NCI-H2171 treated with DMSO at 0.1 percent for 48 hours (cell line): ENCODE measurements at regions not wholly inside any gene's neighbourhood (a gene's known extent, or its start where the extent isn't known, plus 50 kb on each side); places are given as distances from the start of the nearest gene placed in this dataset.

Source experiments
- DNase-seq: peaks from one replicate; lab custom pipeline; 2025; lab: John Stamatoyannopoulos, UW

DNA sequence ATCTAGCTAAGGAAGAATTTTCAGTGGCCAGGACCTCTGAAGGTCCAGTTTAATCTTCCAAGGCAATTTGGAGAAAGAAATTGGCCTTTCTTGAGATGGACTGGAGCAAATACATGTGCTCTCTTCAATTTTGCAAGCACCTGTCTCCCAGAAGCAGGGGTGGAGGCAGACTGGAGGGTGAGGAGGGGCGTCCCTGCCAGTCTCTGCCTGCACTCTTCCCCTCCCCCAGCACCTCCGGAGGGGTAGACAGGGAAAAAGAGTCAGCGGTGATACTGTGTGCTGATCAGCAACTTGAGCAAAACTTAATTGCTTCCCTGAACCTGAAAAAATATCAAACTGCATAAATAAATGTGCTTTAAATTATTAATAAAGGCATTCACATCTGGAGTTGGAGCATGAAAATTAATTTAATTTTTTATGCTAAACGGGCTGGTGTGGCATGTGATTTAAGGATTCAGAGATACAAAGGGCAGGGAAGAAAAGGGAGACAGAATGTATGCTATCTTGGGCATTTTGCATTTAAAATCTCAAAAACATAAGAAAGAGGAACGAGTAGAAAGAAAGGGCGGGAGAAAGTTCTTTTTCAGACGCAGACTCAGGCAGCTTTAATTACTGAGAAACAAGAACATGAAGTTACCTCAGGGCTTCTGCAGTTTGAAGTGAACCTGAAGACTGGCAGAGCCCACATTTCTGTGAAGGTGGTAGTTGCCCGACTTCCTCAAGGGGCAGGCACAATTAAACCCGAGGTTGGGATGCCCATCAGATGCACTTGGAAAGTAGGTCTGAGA is 319.7 kb downstream of the UACA start:
- DNase-seq = no peak

DNA sequence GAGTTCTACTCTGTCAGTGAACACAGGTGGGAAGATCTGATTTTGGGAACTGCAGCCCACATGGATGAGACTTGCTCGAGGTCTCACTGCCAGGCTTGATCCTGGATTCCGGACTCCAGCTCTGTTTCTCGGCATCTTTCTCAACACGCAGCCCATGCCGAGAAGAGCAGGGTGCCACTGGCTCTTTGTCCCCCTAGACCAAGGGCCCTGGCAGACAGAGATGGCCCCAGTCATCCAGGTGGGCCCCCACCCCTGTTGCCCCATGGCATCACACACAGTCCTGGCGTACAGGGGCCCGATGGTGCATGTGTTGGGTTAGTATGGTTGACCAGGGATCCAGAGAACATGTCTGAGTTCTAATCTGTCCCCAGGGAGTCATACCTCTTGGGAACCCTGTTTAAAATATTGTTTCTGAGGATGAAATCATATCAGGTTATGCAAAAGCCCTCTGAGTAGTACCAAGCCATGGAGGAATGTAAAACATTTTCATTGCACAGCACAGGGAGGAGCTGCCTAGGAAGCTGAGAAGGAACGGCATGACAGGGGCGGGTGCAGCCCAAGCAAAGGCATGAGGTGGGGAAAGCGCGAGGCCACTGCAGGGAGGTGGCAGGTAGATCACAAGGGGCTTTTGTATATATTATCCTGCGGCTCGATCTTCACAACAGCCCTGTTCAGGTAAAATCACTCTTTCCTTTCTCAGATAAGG is 320.6 kb downstream of the UACA start:
- DNase-seq = no peak

DNA sequence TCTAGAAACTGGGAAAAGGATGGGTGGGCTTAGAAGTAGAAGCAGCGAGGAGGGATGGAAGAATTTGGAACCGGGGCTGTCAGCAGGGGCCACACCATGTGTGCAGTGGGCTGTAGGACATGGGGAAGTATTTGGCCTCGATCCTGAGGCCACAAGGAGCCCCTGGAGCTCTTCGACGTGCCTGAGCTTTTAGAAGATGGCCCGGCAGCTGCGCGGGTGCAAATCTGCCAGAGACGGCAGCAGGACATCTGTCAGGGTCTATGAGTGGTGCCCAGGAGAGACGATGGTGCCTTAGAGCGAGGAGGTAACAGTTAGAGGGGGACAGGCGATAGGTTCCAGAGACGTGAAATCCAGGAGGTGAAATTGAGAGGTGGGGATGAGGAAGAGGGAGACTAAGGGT is 321.1 kb downstream of the UACA start:
- DNase-seq = no peak

DNA sequence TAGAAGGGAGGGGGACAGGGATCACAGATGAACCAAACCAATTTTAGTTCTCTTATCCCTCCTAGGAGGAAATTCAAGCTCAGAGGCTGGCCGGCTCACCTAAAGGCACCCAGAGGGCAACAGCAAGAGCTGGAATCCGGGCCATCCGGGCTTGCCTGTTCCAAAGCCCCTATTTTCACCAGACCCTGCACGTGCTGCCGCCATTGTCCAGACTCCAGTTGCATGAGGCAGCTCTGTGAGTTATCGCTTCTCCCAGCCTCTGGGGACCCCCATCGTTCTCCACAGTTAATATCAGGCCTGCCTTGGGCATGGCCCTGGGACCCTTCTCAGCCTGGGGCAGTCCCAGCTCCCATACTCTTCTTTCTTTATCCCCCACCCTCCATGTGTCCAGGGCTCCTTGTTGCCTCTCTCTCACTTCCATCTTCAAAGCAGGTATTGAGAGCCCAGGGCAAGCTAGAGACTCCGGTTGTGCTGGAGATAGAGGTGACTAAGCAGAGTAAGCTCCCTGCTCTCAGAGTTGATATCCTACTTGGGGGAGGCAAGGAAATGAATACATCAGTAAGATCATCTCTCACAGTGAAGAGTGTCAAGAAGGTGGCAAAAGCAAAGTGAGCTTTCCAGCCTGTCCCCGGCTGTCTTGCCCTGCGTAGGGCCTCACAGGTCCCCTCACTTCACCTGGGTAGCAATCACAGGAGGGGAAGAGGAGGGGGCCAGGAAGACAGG is 322.8 kb downstream of the UACA start:
- DNase-seq = no peak

DNA sequence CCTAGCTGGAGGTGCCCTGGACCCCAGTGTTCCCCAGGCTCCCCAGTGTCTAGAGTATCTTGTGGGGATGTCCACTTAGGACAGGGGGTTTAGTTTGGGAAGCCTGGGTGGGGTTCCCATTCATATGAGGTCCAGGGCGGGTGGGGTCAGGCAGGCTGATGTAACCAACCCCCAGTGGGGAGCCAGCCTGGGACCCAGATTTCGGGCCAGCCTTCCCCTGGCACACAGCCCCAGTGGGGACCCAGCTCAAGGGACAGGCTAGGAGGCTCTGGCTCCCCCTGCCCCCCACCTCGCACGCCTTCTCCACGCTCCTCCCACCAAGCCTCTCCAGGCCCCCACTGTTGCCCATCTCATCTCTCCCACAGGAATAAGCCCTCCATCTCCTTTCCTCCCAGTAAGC is 323.5 kb downstream of the UACA start:
- no peak for DNase-seq

DNA sequence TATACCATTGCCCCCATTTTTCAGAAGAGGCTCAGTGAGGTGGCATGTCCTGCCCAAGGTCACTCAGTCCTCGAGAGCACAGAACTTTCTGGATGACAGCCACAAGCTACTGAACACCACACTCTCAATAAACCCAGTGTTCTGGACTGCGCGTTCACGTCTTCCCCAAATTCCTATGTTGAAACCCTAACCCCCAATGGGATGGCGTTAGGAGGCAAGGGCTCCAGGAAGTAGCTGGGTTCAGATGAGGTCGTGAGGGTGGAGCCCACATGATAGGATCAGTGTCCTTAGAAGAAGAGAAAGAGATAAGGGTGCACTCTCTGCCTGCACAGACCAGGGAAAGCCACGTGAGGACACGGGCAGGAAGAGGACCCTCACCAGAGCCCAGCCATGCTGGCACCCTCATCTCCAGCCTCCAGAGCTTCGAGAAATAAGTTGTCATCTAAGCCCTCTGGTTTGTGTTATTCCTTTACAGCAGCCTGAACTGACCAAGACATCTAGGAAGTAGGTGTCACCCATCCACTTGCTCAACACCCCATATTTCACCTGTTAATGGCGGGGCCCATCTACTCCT is 324.0 kb downstream of the UACA start:
- DNase-seq = no peak

DNA sequence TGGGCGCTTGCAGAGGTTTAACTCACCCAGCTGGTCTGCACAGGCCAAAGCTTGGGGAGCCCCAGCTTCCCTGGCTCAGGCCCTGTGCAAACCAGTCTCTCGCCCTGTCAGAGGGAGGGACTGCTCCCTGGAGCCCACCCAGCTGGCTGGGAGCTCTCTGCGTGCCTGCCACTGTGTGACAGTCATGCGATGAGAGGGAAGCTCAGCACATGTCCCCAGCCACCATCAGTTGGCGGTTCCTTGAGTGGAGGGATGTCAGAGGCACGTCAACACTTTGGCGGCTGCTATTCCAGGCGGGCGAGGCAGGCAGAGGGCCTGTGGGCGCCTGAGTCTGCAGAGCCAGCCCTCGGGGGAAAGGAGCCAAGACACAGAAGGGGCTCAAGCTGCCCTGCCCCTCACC is 324.6 kb downstream of the UACA start:
- no peak for DNase-seq

DNA sequence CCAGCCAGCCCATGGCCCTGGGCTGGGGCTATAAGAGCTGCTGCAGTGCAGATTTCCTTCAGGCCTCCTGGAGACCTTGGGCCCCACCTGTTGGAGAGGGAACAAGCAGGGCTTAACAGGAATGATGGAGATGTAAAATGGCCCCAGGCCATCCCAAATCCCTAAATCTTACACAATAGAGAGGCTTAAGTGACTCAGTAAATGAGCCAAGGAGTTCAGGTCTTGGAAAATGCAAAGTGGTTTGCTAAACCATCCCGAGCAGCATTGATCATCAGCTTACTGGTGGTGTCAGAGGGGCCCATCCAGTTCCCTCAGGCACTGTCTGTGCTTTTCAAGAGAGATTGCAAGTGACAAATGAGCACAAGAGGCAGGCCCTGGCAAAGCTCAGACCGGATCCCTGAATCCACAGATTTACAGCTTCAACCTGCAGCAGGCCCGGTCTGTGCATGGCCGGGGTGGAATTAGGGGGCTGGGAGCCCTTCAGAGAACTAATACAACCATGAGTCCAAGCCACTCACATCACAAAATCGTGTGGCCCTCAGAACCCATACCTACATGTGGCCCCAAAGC is 325.4 kb downstream of the UACA start:
- DNase-seq = no peak

DNA sequence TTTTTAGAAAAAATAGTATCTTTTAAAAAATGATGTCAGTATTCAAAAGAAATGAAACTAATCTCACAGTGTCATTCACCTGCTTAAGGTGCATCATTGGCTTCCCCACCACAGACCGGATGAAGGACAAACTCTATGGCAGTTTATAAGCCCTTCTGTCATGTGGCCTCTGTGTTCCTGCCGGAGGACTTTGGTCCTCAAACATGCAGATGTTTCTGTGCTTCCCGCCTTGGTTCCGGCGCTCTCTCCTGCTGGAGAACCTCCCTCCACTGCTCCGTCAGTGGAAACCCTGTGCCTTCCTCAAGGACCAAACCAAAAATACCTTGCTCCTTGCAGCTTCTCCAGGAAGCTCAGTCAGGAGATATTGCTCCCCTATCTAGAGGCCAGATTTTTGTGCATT is 326.3 kb downstream of the UACA start:
- no peak for DNase-seq

DNA sequence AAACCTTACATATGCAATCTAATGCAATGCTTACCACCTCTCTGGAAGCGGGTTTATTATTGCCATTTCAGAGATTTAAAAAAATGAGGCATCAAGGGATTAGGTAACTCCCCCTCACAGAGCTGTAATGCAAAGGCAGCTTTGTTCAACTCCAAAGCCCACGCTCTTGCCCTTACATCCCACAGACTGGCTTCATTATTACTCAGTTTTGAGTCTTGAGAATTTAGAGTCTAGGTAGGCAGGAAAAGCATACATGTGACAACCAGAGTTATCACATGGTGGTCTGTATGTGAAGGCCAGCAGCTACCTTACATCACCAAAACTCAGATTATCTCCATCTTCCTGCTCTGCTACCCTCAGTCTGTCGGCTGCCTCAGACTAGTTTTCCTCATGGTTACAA is 326.9 kb downstream of the UACA start:
- no peak for DNase-seq

DNA sequence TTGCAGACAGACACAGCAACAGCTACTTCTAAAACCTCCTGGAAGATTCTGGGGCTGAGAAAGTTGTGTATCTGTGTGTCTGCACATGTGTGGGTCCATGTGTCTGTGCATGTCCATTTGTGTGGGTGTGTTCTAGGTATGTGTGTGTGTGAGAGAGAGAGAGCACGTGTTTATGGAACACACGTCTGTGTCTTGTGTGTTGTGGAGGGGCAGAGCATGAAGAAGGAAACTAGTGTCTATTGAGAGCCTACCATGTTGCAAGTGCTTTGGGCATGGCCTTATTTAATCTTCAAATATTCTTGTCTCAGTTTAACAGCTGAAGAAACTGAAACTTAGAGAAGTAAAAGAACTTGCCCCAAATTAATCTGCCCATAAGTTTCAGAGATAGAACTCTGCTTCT is 327.5 kb downstream of the UACA start:
- DNase-seq = no peak

DNA sequence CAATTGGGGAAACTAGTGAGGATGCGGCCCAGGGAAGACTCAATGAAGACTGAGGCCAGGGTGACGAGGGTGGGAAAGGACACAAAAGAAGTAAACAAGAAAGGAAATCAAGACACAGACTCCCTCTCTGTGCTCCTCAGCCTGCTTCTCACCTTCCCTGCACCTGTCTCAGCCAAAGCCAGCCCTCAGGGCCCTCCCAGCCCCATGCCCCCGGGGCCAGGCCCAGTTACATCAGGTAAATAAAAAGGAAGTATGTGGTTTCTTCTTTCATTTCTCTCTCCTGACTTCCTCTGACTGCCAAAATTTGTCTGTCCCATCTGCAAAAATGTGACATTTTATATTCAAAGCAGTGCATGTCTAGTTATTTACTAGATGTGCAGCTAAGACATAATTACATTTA is 328.0 kb downstream of the UACA start:
- DNase-seq = no peak

DNA sequence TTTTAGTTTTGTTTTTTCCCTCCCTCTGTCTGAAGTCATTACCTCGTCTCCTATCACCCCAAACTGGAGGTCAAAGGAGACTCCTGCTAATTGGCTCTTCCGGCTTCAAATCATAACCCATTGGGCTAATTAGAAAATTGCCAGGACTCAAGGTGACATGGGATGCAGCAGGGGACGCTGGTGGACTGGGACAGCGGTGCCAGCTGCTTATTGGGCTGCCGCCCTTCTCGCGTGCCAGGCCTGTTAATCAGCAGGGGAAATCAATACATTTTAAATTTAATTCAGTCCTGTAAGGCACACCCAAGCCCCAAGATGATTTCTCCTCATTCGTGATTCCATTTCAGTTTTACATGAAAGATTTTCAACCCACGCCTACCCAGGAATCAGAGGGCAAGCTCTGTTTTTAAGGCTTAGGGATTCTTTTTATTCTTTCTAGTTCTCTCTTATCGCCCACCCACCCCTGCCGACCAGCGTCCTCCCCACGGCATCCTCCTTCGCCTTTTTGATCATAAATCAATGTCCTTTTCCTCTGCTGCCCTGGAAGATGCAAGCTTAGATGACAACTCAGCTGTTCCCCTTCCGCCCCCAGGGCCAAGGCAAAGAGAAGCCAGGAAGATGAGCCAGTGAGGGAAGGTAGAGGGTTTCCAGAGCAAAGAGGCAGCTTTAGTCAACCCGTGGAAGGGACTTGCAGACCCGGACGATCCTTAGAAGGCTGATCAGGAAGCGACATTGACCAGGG is 329.6 kb downstream of the UACA start:
- no peak for DNase-seq

DNA sequence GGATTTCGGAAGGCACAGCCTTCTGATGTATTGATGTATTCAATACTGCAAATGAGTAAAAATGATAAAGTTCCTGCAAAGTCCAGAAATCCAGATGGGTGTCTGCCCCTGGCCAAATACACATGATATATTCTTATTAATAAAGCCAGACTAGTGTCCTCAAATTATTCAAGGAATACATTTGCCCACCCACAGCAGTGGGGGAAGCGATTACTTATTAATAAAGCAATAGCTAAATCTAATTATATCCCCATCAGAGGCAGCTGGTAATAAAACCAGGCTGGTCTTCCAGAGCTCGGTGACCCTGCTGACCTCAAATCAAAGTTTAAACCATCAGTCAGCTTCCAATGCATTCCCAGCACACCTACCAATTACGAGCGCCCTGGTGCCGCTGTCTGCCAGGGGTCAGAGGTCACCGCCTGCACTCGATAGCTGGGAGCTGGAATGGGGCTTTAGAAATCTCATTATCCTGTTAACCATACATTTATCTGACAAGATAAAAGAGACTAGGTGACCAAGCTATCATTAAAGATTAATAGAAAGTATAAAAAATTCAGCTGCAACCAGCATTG is 330.3 kb downstream of the UACA start:
- no peak for DNase-seq

DNA sequence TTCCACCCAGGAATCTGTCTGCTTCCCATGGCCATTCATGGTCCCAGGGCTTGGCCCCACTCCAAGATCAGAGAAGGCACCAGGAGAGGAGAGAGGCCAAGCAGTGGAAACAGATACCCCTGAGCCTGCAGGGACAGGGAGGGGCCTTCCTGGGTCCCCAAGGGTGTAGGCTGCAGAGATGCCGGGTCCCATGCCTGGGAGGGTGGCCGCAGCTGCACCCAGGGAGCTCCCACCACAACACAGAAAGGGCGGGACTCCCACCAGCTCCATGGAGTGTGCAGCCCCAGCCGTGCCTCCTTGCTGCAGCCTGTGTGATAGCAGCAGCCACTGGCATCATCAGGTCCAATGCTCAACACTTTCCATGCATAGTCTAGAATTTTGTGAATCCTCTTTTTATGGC is 331.5 kb downstream of the UACA start:
- DNase-seq = no peak

DNA sequence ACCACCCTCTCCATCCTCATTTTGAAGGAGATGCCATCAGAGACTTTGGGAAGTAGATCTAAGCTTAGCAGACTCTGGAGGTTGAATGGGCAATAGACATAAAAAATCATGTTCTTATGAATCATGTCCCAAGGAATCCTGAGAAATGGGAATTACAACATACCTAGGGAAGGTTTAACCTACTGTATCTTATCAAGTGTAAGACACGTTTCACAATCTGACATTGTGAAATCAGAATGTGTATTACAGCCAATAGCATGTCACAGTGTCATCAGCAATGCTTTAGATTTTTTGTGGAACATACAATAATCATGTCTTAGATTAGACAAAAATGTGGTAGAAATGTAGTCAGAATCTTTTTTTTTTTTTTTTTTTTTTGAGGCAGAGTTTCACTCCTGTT is 332.4 kb upstream of the TLE3 start:
- no peak for DNase-seq

DNA sequence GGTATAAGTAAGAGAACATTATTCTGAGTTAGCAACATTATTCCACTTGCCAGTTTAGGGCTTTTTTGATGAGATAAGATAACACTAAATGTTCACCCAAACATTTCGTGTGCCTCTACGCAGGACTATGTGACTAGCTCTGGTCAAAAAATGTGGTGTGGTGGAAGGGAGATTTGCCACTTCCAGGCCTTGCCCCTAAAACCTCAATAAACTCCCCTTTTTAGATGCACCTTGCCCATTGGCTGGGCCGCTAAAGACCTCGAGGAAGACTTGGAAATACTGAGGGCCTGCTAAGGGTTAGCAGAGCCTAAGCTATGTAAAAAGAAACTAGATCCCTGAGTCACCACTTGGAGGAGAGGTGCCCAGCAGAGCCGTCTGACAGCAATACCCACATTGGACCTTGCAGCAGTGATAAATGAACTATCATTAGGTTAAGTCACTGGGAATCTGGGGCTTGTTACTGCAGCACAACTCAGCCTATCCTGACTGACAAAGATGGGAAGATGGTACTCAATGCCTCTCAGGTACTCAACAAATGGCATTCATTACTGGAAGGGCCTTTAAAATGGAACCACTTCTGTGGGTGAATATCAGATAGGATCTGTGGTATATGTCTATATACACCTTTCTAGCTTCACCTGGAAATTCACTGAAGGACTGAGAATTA is 331.5 kb upstream of the TLE3 start:
- no peak for DNase-seq

DNA sequence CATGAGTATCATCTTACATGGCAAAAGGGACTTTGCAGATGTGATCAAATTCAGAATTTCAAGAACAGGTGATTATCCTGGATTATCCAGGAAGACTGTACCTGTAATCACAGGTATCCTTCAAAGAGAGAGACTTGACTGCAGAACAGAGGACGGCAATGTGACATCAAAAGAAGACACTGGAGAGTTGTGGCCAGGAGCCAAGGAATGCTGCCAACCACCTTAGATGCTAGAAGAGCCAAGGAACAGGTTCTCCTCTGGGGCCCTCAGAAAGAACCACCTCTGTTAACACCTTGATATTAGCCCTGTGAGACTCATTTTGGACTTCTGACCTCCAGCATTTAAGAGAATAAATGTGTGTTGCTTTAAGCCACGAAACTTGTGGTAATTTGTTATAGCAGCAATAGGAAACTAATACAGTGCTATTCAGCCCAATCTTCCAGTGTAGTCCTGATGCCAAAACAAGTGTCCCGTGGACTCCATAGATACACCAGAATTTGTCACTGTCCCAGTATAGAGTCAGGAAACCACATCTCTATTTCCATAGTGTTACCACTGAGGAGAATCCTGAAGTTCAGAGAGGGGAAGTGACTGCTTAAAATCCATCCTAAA is 330.6 kb upstream of the TLE3 start:
- DNase-seq = no peak

DNA sequence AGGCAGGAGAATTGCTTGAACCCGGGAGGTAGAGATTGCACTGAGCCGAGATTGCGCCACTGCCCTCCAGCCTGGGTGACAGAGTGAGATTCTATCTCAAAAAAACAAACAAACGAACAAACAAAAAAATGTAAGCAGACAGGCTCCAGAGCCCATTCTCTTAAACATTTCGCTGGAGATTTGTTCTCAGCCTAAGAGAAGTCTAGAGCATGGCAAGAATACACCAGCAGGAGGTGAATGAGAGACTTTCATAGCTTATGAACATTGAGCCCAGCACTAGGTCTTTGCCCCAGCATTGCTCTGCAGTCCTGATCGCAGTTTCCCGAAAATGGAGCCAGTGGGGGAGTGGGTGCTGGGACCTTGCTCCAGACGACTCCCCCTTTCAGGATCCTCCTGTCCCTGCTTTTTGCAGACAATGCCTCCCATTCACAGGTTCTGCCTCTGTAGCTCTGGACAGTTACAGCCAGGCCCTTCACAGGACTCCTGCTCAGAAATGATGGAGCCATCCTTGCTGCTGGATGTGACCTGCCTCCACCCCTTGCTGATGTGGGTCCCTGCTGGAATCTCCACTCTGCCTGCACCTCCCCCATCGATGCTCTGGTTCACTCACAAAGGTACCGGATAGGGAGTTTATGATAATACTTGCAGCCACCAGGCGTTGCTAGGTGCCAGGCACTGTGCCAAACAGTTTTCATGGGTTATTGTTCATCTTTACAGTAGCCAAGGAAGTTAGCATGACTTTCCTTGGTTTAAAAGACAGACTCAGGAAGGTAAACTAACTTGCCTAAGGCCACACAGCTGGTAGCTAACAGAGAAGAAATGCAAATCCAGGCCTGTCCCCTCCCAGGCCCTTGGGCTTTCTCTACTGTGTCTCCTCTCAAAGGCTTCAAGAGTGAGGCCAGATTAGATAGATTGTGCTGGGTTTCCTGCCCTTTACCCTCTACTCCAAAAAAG is 329.7 kb upstream of the TLE3 start:
- no peak for DNase-seq
